CD4-positive, alpha-beta T cell treated with Interleukin-21 for 1 hour (primary cell): ENCODE measurements at regions not wholly inside any gene's neighbourhood (a gene's known extent, or its start where the extent isn't known, plus 50 kb on each side); places are given as distances from the start of the nearest gene placed in this dataset.
"Not testable (repeated sequence)": the region's sequence is repeated elsewhere in the genome, so short reads cannot be mapped to it uniquely, and the experiment has no call there.

ENCODE experiments used
- DNase-seq: peaks from one replicate; pipeline ENCODE4 v3.0.0-alpha.2; 2020

DNA sequence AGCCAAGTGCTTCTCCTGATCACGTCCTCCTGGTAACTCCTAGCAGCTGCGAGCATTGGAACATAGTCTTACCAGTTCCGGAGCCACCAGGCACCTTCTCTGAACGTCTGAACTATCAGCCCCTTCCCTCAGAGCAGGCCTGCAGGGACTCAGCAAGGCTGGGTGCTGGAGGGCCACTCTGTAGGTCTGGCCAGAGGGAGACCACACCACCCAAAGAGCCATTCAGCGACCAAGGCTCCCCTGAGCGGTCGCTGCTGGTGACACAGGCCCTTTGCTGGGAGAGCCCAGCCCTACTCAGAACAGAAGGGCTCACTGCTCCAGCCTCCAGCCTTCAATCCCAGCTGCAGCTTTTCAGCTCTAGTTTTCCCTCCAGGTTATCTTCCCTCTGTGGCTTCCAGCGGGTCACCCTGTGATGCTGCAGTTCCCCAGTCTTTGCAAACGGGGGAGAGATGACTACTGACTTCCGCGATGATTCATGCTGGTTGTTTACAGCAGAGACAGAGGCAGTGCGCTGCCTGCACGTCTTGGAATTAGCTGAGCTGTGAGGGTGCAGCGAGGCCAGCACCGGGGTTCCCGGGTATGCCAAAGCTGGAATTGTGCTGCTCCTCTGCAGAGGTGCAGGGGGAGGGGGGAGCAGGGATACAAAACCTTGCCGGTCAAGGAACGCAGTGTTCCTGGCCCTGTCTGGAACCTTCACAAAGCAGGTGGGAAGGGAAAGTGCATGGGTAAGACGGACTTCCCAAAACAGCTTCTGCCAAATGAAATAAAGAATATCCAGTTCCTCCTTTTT lies 161.4 kb downstream of the LY86 start:
- peak; percentile 3 for DNase-seq

DNA sequence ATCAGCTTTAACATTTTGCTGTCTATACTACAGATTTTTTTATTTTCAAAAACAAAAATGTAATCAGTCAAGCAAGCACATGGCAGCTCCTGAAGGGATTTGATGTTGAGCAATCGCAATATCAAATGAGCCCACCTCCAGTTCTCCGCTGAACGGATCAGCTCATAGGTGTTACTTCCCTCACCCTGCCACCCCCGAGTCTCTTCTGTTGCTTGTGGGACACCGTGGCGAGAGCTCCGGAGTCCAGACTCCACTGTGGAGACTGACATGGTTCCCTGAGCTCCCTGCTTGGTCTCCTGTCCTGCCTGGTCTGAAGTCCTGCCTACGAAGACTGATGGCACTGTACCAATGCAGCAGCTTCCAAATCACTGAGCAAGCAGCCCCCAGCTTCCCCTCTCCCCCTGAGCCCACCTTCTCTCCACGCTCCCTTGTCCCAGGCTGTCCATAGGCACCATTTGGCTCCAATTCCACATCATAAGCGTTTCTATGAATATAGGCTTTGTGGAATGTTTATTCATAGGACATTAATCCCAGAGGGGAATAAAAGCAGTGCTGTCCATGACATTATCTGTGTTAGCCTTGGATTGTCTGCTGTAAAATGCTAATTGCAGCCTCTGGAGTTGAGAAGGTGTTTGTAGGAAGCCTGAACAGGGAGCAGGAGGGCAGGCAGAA lies 162.2 kb downstream of the LY86 start:
- DNase-seq: no peak

DNA sequence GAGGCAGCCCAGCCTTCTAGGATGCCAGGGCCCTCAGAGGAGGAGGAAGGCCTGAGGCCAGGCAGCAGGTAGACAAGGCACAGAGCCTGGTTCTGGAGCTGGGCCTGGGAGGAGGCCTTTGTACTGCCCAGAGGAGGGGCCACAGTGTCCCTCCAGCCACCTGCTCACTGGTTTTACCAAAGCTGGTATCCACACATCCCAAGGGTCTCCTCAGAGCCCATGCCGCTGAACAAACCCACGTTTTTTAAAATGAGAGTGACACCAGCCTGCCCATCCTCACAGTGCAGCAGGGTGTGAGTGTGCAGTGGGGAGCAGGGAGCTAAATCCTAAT lies 162.7 kb downstream of the LY86 start:
- no peak for DNase-seq

DNA sequence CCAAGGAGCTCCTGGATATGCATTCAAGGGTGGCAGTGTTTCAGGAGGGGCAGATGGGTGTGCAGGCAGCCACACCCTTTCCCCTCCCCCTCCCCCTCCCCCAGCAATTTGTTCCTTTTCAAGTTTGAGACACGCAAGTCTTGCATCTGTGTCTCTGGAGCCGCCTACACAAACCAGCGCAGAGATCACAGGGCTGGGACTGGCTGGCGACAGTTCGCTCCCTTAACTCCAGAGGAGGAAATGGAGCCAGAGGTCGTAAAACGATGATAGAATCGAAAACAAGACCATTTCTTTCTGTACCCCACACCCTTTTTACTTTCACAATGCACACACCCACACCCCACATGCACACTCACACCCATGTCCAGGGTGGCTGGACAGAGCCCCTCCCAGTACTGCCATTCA lies 163.1 kb downstream of the LY86 start:
- no peak for DNase-seq

DNA sequence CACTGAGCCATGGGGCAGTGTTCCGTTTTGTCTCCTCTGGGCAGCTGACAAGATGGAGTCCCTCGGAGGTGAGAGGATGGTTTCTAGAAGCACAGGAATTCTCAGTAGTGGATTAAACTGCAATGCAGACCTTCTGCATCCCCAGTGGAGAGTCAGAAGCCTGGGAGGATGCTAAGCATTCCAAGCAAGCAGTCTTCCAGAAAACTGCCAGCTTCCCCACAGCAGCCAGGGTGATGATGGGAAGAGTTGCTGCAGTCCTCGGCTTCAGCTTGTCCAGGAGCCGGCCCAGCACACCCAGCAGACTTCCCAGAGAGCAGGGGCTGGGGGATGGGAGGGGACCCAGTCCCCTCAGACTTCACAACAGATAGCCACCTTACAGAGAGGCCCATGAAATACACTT lies 163.6 kb downstream of the LY86 start:
- DNase-seq: no peak

DNA sequence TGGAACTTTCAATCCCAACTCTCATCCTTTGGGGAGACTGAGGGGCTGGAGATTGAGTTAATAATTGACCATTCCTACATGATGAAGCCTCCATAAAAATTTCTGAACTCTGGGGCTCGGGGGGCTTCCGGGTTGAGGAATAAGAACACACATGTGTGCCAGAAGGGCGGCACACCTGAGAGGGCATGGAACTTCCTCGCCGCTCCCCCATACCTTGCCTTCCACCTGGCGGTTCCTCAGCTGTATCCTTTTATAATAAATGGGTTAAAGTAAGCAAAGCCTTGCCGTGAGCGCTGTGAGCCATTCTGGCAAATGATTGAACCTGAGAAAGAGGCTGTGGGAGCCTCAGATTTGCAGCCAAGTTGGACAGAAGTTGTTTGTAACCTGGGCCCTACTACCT lies 164.8 kb downstream of the LY86 start:
- DNase-seq: no peak

DNA sequence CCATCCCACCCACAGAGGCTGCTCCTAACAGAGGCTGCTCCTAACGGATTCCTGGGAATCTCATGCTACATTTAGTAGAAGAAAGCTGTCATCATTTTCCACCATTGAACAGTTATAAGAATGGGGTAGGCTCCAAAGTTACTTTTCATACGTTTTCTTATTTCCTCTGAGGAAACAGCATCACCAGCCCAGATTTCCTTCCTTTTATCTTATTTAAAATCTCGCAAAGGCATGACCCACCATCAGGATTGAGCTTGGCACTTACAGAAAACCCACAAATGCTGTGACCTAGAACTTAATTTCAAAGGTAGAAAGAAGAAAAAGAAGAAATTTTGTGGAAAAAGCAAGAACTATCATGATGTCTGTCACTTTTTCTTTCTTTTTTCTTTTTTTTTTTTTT lies 168.0 kb downstream of the LY86 start:
- no peak for DNase-seq

DNA sequence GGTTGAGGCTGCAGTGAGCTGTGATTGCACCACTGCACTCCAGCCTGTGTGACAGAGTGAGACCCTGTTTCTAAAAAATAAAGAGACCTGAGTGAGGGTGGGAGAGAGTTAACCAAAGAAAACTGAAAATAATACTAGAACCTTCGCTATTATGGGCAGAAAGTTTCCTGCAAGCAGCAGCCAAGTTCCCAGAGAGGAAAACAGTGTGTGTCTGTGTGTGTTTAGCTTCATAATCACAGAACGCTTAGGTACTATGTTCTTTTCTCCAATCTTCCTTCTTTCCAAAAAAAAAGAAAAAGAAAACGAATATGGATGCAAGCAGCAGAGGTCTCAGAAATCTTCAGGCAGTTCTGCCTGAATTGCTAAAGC lies 170.0 kb downstream of the LY86 start:
- no peak for DNase-seq

DNA sequence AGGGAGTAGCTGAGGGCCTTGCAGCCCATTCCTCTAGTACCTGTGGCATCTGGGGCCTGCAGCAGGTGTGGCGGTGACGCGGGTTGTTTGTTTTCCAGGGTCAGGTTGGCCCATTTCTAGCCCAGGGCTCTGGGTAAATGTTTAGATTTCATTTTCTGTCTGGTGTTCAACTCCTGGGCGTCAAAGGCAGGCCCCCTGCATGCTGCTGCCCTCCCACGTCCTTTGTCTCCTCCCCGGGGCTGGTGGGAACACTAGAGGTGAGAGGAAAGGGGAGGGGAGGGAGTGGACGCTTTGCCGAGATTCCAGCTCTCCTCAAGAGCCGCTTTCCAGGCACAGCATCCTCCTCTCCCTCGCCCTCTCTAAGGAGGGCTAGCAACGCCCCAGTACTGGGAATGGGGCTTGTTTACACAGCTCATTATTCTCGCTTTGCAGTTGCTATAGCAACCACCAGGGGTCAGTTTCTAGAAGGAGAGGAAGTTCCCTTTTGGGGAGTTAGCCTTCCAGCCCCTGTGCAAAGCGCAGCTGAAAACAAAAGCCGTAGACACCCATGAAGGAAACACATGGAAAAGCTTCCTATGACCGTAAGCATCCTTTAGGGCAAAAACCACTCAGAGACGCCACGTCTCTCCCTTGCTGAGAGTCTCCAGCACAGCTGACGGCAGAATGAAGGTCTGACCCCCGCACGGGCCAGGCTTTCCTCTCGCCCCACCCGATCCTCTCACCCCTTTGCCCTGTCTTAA lies 170.6 kb downstream of the LY86 start:
- peak; percentile 33 for DNase-seq

DNA sequence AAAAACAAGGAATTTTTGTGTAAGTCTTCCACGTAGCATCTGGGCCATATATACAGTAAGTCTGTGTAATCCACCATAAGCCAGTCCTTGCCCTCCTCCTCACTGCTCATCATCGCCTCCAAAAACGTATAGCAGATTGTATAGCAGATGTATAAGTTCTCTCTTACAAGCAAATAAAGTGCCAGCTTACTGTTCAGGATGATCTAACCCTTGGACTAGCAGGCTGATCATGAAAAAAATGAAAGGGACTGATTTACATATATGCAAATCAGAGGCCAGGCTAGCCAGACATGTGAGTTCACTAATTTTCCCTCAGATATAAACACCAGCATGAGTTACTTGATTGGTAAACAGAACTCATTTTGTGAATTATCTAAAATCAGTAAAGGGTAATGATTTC lies 171.5 kb downstream of the LY86 start:
- no peak for DNase-seq

DNA sequence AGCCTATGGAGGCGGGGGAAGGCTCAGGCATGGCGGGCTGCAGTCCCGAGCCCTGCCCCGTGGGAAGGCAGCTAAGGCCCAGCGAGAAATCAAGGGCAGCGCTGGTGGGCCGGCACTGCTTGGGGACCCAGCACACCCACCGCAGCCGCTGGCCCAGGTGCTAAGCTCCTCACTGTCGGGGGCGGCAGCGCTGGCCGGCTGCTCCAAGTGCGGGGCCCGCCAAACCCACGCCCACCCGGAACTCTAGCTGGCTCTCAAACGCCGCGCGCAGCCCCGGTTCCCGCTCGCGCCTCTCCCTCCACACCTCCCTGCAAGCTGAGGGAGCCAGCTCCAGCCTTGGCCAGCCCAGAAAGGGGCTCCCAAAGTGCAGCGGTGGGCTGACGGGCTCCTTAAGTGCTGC lies 174.0 kb downstream of the LY86 start:
- DNase-seq: not testable (repeated sequence)

DNA sequence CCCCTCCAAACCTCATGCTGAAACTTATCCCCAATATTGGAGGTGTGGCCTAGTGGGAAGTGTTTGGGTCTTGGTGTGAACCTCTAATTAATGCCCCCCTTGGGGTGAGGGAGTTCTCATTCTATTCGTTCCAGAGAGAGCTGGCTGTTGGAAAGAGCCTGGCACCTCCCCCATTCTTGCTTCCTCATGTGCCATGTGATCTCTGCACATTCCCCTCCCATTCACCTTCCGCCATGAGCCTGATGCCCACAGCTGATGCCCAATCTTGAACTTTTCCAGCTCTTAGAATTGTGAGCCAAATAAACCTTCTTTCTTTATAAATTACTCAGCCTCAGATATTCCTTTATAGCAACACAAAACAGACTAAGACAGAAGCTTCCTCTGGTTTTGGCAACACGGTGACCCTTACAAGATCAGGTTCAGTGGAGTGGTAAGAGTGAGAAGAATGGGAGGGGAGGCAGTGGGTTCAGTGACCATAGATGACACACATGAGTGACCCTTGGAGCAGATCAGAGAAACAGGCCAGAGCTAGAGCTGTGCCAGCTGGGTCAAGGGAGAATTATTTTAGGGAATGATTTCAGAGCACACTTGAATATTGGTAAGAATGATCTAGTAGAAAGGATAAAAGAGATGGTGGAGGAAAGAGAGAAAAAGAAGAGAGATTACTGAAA lies 176.4 kb downstream of the LY86 start:
- DNase-seq: no peak

DNA sequence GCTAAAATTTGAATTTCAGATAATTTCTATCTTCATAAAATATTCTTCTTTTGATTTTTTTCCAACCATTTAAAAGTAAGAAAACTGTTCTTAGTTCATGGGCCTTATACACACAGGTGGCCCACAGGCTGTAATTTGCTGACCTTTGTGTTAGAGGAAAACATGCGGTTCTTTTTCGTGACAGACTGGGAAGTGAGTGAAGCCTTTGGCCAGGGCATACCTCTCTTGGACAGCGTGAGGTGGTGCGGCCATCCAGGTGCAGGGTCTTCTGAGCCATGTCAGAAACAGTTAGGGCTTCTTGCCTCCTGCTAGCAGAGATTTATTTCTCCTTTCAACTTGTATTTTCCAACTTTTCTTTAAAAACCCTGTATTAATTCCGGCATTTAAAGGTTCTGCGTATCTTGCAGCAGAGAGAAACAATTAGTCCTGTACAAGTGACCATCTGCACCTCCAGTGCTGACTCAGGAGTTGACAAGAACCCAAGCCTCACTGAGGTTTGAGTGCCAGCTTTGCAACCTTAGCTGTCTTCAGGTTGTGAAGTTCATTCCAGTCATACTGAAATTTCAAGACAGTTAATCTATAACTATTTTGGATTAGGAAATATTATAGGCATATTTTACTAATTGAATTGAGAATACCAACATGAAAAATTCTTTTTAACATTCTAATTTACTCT lies 177.8 kb downstream of the LY86 start:
- no peak for DNase-seq

DNA sequence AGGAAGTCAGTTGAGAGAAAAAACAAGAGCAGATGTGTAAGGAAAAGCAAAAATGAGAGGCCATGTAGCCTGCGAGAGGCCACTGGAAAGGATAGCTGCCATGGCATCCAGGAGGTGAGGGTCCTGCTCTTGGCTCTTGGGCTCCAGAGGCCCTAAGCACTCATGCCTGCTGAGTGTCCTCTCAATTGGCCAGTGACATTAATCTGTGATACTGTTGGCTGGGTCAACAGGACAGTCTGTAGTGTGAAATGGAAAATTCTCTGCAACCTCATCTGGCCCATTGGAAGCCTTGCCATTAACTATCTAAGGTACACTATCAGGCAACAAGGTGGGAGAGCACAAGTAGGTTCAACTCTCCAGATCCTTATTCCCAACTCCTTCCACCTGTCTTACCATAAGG lies 180.9 kb downstream of the LY86 start:
- no peak for DNase-seq

DNA sequence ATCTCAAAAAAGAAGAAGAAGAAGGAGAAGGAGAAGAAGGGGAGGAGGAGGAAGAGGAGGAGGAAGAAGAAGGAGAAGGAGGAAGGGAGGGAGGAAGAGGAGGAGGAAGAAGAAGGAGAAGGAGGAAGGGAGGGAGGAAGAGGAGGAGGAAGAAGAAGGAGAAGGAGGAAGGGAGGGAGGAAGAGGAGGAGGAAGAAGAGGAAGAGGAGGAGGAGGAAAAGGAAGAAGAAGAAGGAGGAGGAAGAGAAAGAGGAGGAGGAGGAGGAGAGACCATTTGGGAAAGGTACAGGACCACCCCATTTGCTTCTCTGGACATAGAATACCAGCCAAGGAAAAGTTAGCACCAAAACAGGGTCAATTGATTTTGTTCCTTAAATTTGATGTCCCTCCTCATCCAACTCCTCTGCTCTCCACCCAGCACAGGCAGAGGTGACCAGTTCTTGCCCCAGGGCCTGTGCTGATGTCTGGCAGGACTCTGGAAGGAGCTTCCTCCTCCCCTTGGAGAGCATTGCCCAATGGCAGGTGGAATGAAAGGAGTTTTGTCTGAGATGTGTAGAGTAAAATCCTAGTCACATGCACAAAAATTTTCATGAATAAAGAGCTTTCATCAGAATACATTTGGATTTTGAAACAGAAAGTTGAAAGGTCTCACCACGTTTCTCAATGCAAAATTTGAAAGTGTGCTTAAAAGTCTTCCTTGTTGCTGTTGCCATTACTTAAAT lies 182.9 kb downstream of the LY86 start:
- no peak for DNase-seq

DNA sequence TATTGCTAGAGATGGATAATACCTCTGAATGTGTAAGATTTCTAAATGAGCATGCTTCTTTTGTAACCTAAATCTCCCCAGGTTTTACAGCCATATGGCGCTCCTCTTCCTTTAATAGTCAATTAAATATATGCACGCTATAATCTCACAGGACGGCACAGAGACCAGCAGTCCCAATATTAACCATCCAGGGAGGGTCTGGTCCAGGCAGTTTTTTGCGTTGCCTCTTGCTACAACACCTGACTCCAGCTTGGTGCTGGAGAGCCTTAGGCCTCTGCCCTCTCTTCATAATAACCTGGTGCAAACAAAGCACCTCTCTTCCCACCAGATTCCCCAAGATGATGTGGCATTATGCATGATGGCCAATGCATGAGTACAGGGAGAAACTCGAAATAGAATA lies 183.4 kb downstream of the LY86 start:
- no peak for DNase-seq

DNA sequence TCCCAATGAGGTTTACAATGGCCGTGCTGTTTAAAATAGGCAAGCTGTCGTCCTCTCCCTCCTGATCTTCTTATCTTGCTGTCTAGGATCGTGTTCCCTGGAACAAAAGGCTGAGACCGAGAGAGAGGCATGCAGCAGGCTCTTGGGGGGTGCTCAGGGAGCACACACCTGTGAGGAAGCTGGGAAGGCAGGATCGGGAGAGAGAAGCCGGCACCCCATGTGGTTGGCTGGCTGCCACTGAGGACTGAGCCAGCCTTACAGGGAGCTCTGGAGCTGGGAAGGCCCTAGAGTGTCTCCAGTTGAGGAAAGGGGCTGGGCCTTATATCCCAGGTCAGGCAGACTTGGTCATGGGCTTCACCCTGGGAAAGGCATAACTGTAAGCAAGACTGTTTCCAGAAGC lies 184.2 kb downstream of the LY86 start:
- no peak for DNase-seq

DNA sequence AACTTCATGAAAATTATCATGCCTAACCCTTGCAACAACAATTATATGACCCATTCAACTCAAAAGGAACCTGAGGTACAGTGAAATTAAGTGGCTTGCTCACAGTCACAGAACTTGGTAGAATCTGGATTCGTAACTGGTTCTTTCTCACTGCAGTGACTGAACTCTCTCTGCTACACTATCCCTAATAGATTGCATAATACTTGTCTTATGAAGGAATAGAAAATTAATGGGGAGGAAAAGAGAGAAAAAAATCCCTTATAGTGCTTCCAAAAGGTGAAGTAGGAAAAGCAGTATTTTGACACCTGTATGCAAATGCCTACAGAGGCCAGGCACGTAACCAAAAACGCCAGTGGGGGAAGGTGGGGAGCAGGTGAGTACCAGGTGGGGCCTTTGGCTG lies 186.6 kb downstream of the LY86 start:
- no peak for DNase-seq

DNA sequence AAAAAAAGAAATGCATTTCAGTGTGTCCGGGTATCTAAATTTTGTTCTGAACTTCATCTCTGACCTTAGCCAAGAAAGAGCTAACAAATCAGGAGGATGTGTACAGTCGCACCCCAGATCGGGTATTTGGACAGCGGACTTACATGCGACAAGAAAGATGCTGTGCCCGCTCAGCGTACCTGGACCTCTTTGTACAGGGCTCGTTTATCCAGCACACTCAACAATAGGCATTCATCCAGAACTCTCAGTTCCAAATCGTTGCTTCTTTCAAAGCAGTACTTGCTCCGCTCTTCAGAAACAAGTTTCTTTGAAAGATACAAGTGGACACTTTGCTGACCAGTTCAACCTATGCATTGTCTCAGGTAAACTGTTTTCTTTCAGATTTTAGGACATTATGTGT lies 191.7 kb downstream of the LY86 start:
- DNase-seq: no peak

DNA sequence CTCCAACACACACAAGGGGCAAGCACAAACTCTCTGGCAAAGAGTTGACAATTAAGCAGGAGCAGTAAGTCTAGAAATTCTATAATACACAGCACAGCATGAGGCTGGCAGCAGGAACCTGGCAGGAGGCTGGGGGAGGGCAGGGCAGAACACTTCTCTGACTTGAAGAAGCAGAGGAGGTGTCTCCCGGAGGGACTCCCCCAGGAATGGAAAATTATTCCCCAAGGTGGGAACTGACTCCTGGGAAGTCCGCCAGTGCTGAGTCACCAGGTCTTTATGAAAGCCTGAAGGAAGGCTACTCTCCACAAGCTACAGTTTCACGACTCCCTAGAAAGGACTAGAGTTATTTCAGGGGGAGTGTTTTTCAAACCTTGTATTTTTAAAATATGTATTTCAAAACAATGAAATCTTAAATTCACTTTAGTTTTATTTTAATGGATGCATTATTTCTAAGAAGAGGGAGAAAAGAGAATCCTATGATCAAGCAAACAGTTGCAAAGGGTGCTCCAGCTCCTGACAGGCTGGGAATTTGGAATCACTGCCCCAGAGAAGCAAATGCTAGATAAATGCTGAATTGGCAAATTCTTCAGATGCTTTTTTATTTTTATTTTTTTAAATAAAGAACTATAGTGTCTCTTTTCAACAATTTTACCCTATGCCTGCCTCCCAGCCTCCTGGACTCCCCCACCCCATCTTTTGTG lies 192.8 kb downstream of the LY86 start:
- DNase-seq: no peak

DNA sequence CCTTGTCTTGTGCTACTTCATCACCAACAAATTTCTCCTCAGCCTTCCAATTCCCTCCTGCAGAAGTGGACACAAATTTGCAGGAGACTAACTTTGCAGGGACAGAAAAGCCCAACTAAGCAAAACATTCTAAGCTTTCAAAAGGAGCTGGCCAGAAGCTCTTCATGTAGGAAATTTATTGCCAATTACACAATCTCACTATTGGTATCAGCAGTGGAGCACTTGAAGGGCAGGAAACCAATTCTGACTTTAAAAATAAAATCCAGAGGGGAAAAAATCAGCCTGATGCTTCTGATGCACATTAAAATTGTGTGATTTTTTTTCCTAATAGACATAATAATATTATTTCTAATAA lies 193.3 kb downstream of the LY86 start:
- no peak for DNase-seq

DNA sequence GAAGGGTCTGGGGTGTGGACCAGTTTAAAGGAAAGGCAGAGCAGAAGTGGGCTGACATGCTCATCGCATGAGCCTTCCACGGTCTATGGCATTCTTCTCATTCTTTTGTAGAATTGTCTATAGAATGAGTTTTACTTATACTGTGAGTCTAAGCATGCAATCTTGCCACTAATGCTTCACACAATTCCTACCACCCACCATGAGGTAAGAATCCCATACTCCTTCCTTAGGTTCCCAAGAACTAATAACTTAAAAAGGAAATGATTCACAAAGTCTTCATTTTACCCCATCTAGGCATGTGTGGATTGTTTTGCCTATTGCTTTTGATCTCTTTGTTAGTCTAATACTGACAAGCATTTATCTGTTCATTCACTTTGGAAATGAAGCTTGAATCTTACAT lies 195.2 kb downstream of the LY86 start:
- no peak for DNase-seq
